ENCODE measurements at regions not wholly inside any gene's neighbourhood (a gene's known extent, or its start where the extent isn't known, plus 50 kb on each side); places are given as distances from the start of the nearest gene placed in this dataset.

DNA sequence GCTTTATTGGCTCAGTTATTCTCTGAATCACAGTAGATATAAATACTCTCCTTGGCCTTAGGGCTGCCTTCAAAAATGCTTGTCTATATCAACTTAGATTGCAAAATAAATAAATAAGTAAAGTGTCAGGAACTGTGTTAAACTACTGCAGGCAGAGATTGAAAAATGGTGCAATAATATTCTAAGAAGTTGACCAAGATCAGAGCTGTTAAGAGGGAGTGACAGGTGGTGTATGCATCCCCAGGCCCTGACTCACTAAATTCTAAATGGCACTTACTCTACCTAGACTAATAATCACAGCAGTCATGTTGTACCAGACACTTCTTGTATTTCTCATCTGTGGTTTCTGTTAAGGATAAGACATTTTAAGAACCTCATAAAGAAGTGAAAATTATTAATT is 235.1 kb upstream of the SPOCK3 start (continued):
- TF ChIP-seq ESRRA (IDR thresholded peaks at IDR 0.05; ENCODE audit: borderline replicate concordance, low read length) (no peak), JUN (IDR thresholded peaks at IDR 0.05) (no peak), GATA3 (IDR thresholded peaks at IDR 0.05; ENCODE audit: borderline replicate concordance) (no peak)
- TF ChIP-seq, protein P1, sequence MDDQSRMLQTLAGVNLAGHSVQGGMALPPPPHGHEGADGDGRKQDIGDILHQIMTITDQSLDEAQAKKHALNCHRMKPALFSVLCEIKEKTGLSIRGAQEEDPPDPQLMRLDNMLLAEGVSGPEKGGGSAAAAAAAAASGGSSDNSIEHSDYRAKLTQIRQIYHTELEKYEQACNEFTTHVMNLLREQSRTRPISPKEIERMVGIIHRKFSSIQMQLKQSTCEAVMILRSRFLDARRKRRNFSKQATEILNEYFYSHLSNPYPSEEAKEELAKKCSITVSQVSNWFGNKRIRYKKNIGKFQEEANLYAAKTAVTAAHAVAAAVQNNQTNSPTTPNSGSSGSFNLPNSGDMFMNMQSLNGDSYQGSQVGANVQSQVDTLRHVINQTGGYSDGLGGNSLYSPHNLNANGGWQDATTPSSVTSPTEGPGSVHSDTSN (IDR thresholded peaks at IDR 0.05): no peak

DNA sequence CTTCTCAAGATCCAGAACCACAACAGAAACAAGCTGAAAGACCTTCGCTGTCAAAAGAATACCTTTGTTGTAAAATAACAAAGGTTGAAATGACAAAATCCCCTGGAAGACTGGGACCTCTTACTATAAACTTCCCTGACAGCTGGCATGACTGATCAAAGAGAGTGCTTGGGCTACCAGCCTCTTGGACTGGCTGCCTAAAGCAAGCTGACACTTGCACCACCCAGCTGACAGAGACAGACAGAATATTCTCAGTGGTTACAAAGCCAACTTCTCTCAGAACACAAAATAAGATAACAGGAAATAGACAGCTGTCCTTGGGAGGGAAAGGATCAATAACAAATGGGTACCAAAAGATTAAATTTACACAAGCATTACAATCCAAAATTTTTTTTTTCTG is 241.7 kb upstream of the SPOCK3 start:
- Histone ChIP-seq H3K4me2 (no peak overlapping the region), H3K9me3 (no peaks in the 10 kb centered on the region), H3K4me3 (no peak overlapping the region), H3K27ac (no peak overlapping the region), H3K4me1 (no peaks in the 10 kb centered on the region)
- FAIRE-seq: no peak
- 0% methylated on average over 1 of the region's 1 CpG for WGBS (ENCODE audit: missing lambda C conversion rate)
- no peak for TF ChIP-seq EHMT2 (IDR thresholded peaks at IDR 0.05; ENCODE audit: low read depth)
- TF ChIP-seq FOSL2 (IDR thresholded peaks at IDR 0.05): no peak
- no peak for TF ChIP-seq FOSL2 (CRISPR knock-in tag; IDR thresholded peaks at IDR 0.05)
- TF ChIP-seq RAD21 (conservative IDR thresholded peaks at IDR 0.05 in 1 of 2, IDR thresholded peaks at IDR 0.05 in 1 of 2): no peak
- DNase-seq (ENCODE audit: low read depth in 1 of 2, low spot score in 1 of 2): no peak
- ChIA-PET POLR2A (no interaction called here), CTCF (no interaction called here)
- ATAC-seq: no peak

DNA sequence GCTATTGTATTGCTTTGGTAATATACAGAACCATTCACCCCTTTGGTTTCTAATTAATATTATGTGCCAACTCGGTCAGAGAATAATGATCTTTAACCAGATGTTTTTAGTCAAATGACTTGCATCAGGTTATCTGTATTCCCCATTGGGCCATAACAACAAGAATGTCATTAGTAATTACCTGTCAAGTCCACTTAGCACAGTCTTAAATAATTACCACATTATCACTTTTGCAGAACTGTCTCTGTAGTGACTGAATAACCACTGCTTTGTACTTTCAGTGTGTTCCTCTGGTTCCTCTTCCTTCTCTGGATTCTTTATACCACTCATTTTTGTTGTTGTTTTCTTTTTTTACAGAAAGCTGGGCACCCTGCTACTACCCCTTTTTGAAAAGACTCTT is 257.7 kb upstream of the SPOCK3 start:
- FAIRE-seq (no peak), DNase-seq (ENCODE audit: low read depth in 1 of 2, low spot score in 1 of 2) (no peak), ATAC-seq (no peak)
- Histone ChIP-seq H3K9me3 (no peaks in the 10 kb centered on the region), H3K4me1 (no peaks in the 10 kb centered on the region), H3K4me3 (no peak overlapping the region), H3K27ac (no peak overlapping the region), H3K4me2 (no peak overlapping the region)
- CTCF ChIA-PET: interaction anchor here (1.1 kb wide), 1 partner anchor 10 kb away, joined by 3 read pairs; no protein-coding TSS in a partner anchor
- POLR2A ChIA-PET: no interaction called here
- TF ChIP-seq TFCP2L1 (CRISPR knock-in tag; IDR thresholded peaks at IDR 0.05): no peak
- TF ChIP-seq ZSCAN20 (CRISPR knock-in tag; IDR thresholded peaks at IDR 0.05): no peak
- TF ChIP-seq JUNB (IDR thresholded peaks at IDR 0.05): no peak
- no peak for TF ChIP-seq RFX5 (IDR thresholded peaks at IDR 0.05)
- TF ChIP-seq EHMT2 (IDR thresholded peaks at IDR 0.05; ENCODE audit: low read depth): no peak
- TF ChIP-seq FOSL2 (IDR thresholded peaks at IDR 0.05): no peak
- no peak for TF ChIP-seq FOSL2 (CRISPR knock-in tag; IDR thresholded peaks at IDR 0.05)
- TF ChIP-seq, protein P2, sequence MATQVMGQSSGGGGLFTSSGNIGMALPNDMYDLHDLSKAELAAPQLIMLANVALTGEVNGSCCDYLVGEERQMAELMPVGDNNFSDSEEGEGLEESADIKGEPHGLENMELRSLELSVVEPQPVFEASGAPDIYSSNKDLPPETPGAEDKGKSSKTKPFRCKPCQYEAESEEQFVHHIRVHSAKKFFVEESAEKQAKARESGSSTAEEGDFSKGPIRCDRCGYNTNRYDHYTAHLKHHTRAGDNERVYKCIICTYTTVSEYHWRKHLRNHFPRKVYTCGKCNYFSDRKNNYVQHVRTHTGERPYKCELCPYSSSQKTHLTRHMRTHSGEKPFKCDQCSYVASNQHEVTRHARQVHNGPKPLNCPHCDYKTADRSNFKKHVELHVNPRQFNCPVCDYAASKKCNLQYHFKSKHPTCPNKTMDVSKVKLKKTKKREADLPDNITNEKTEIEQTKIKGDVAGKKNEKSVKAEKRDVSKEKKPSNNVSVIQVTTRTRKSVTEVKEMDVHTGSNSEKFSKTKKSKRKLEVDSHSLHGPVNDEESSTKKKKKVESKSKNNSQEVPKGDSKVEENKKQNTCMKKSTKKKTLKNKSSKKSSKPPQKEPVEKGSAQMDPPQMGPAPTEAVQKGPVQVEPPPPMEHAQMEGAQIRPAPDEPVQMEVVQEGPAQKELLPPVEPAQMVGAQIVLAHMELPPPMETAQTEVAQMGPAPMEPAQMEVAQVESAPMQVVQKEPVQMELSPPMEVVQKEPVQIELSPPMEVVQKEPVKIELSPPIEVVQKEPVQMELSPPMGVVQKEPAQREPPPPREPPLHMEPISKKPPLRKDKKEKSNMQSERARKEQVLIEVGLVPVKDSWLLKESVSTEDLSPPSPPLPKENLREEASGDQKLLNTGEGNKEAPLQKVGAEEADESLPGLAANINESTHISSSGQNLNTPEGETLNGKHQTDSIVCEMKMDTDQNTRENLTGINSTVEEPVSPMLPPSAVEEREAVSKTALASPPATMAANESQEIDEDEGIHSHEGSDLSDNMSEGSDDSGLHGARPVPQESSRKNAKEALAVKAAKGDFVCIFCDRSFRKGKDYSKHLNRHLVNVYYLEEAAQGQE (IDR thresholded peaks at IDR 0.05): no peak
- TF ChIP-seq HOXB13 (CRISPR knock-in tag; IDR thresholded peaks at IDR 0.05; ENCODE audit: low read depth): no peak
- TF ChIP-seq NFE2L2 (conservative IDR thresholded peaks at IDR 0.05; ENCODE audit: low read length): no peak
- no peak for TF ChIP-seq RCOR1 (IDR thresholded peaks at IDR 0.05; ENCODE audit: low read depth, low read length)
- no peak for TF ChIP-seq EP300 (IDR thresholded peaks at IDR 0.05)
- TF ChIP-seq HDAC2 (IDR thresholded peaks at IDR 0.05): no peak
- TF ChIP-seq MYC (IDR thresholded peaks at IDR 0.05; ENCODE audit: borderline replicate concordance, low read length): no peak
- TF ChIP-seq SMC3 (IDR thresholded peaks at IDR 0.05): no peak
- TF ChIP-seq, protein P3, sequence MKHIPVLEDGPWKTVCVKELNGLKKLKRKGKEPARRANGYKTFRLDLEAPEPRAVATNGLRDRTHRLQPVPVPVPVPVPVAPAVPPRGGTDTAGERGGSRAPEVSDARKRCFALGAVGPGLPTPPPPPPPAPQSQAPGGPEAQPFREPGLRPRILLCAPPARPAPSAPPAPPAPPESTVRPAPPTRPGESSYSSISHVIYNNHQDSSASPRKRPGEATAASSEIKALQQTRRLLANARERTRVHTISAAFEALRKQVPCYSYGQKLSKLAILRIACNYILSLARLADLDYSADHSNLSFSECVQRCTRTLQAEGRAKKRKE (CRISPR knock-in tag; IDR thresholded peaks at IDR 0.05; ENCODE audit: low read depth): no peak
- no peak for TF ChIP-seq PHF8 (IDR thresholded peaks at IDR 0.05; ENCODE audit: borderline replicate concordance, low read depth)
- TF ChIP-seq ESRRA (IDR thresholded peaks at IDR 0.05; ENCODE audit: borderline replicate concordance, low read length): no peak
- no peak for TF ChIP-seq JUN (IDR thresholded peaks at IDR 0.05)
- no peak for TF ChIP-seq RARB (CRISPR knock-in tag; IDR thresholded peaks at IDR 0.05)
- 0% methylated on average over 1 of the region's 1 CpG for WGBS (ENCODE audit: missing lambda C conversion rate)

Data from A549 (cell line).